ENCODE measurements at regions not wholly inside any gene's neighbourhood (a gene's known extent, or its start where the extent isn't known, plus 50 kb on each side); places are given as distances from the start of the nearest gene placed in this dataset.

DNA sequence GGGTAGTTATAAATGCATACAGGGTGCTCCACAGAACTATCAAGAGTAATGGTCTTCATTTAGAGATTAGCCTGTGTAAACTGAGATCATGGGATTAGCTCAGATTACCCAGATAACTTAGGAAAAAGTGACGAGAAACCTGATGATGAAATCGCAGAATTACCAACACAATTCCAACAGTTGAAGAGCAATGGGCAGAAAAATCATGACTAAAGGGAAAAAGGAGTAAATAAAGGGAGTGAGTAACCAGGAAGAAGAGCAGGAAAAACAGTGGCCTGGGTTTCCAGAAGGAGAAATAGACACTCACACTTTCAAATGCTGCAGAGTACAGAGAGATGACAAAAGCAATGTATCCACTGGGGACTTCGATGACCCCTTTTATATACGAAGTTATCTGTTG, 817.3 kb downstream of the TRIML1 start:
- TF ChIP-seq, protein P1, sequence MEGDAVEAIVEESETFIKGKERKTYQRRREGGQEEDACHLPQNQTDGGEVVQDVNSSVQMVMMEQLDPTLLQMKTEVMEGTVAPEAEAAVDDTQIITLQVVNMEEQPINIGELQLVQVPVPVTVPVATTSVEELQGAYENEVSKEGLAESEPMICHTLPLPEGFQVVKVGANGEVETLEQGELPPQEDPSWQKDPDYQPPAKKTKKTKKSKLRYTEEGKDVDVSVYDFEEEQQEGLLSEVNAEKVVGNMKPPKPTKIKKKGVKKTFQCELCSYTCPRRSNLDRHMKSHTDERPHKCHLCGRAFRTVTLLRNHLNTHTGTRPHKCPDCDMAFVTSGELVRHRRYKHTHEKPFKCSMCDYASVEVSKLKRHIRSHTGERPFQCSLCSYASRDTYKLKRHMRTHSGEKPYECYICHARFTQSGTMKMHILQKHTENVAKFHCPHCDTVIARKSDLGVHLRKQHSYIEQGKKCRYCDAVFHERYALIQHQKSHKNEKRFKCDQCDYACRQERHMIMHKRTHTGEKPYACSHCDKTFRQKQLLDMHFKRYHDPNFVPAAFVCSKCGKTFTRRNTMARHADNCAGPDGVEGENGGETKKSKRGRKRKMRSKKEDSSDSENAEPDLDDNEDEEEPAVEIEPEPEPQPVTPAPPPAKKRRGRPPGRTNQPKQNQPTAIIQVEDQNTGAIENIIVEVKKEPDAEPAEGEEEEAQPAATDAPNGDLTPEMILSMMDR (IDR thresholded peaks at IDR 0.05): no peak
- TF ChIP-seq SIN3A (IDR thresholded peaks at IDR 0.05; ENCODE audit: borderline replicate concordance, insufficient read depth, low read depth, low read length) (no peak), TCF7L2 (IDR thresholded peaks at IDR 0.05; ENCODE audit: low read depth, low read length) (no peak)
